Liver (tissue), 7 donors: ENCODE measurements at regions not wholly inside any gene's neighbourhood (a gene's known extent, or its start where the extent isn't known, plus 50 kb on each side); places are given as distances from the start of the nearest gene placed in this dataset.
A peak's percentile ranks its signal among the peaks of the same experiment; 100 is the strongest.
"Not testable (repeated sequence)": the region's sequence is repeated elsewhere in the genome, so short reads cannot be mapped to it uniquely, and the experiment has no call there.

ENCODE experiments used
- DNase-seq: peaks from one replicate; pipeline ENCODE4 v3.0.0-alpha.2; 2017; ENCODE audit warnings: low spot score
- H3K27ac ChIP-seq, 2 donors: one replicate each; pipeline ENCODE4 v1.7.0; 2013; ENCODE audit warnings: inconsistent platforms in 2 of 2, low read length in 2 of 2, control low read depth in 1 of 2, low read depth in 1 of 2, mild to moderate bottlenecking in 1 of 2
- H3K27me3 ChIP-seq, 4 donors: one replicate each; pipeline versions ENCODE4 v1.6.1 to v1.7.0; 2013; ENCODE audit warnings: low read length in 3 of 4, inconsistent platforms in 1 of 4, mild to moderate bottlenecking in 1 of 4, moderate library complexity in 1 of 4; ENCODE audit not compliant: control insufficient read depth in 4 of 4, insufficient read depth in 4 of 4
- H3K36me3 ChIP-seq, 4 donors: one replicate each; pipeline versions ENCODE4 v1.6.1 to v1.7.0; 2013; ENCODE audit warnings: low read length in 3 of 4, mild to moderate bottlenecking in 3 of 4, low read depth in 1 of 4, moderate library complexity in 1 of 4; ENCODE audit not compliant: control insufficient read depth in 4 of 4, insufficient read depth in 3 of 4
- H3K4me1 ChIP-seq, 4 donors: one replicate each; pipeline versions ENCODE4 v1.6.1 to v1.7.0; 2013; ENCODE audit warnings: low read length in 3 of 4, mild to moderate bottlenecking in 3 of 4, moderate library complexity in 1 of 4; ENCODE audit not compliant: control insufficient read depth in 4 of 4, insufficient read depth in 4 of 4
- H3K4me3 ChIP-seq, 3 donors: one replicate each; pipeline versions ENCODE4 v1.6.1 to v1.7.0; 2013; ENCODE audit warnings: low read length in 3 of 3, control low read depth in 1 of 3, low read depth in 1 of 3, mild to moderate bottlenecking in 1 of 3
- H3K9ac ChIP-seq, 2 donors: one replicate each; pipeline ENCODE4 v1.7.0; 2013; ENCODE audit warnings: low read length in 2 of 2, mild to moderate bottlenecking in 2 of 2, moderate library complexity in 2 of 2, control low read depth in 1 of 2, low read depth in 1 of 2
- H3K9me3 ChIP-seq, 4 donors: one replicate each; pipeline versions ENCODE4 v1.6.1 to v1.7.0; 2013; ENCODE audit warnings: low read length in 3 of 4; ENCODE audit not compliant: control insufficient read depth in 4 of 4
- EGR1 ChIP-seq, 2 donors: IDR thresholded peaks; 2 replicates each; pipeline ENCODE4 v1.6.1; 2016 to 2018; ENCODE audit warnings: antibody characterized with exemption in 2 of 2, low read depth in 2 of 2
- FOXA1 ChIP-seq: IDR thresholded peaks from 2 replicates; pipeline ENCODE4 v1.6.1; 2016; ENCODE audit warnings: antibody characterized with exemption
- FOXA2 ChIP-seq: IDR thresholded peaks from 2 replicates; pipeline ENCODE4 v1.6.1; 2016; ENCODE audit warnings: antibody characterized with exemption
- GABPA ChIP-seq, 2 donors: IDR thresholded peaks in 1 of 2; conservative IDR thresholded peaks in 1 of 2; 2 replicates each; pipeline ENCODE4 v1.6.1; 2016; ENCODE audit warnings: antibody characterized with exemption in 2 of 2, mild to moderate bottlenecking in 1 of 2, moderate library complexity in 1 of 2
- JUND ChIP-seq, 2 donors: IDR thresholded peaks; 2 replicates each; pipeline ENCODE4 v1.6.1; 2016; ENCODE audit warnings: antibody characterized with exemption in 2 of 2
- NR2F2 ChIP-seq: IDR thresholded peaks from 2 replicates; pipeline ENCODE4 v1.6.1; 2016; ENCODE audit warnings: antibody characterized with exemption
- RXRA ChIP-seq, 2 donors: IDR thresholded peaks; 2 replicates each; pipeline ENCODE4 v1.6.1; 2017 to 2018; ENCODE audit warnings: antibody characterized with exemption in 2 of 2, mild to moderate bottlenecking in 1 of 2
- SP1 ChIP-seq: IDR thresholded peaks from 2 replicates; pipeline ENCODE4 v1.6.1; 2018; ENCODE audit warnings: antibody characterized with exemption, mild to moderate bottlenecking
- TAF1 ChIP-seq: conservative IDR thresholded peaks from 2 replicates; pipeline ENCODE4 v1.6.1; 2016; ENCODE audit warnings: antibody characterized with exemption, mild to moderate bottlenecking
- YY1 ChIP-seq: IDR thresholded peaks from 2 replicates; pipeline ENCODE4 v1.6.1; 2016; ENCODE audit warnings: antibody characterized with exemption, mild to moderate bottlenecking
- WGBS: extraction: QIAGEN DNeasy Blood & Tissue Kit; methylation state at CpG from one replicate; pipeline ENCODE4 v1.1.7; 2013; 5-methylcytosine and 5-hydroxymethylcytosine counted together
- TF ChIP-seq, protein P1 (sequence below): IDR thresholded peaks from 2 replicates; pipeline ENCODE4 v1.6.1; 2016; ENCODE audit warnings: antibody characterized with exemption
- TF ChIP-seq, protein P2 (sequence below): IDR thresholded peaks from 2 replicates; pipeline ENCODE4 v1.6.1; 2016; ENCODE audit warnings: antibody characterized with exemption
- TF ChIP-seq, protein P3 (sequence below): IDR thresholded peaks from 2 replicates; pipeline ENCODE4 v1.6.1; 2016; ENCODE audit warnings: antibody characterized with exemption, mild to moderate bottlenecking
- TF ChIP-seq, protein P4 (sequence below): IDR thresholded peaks from 2 replicates; pipeline ENCODE4 v1.6.1; 2016; ENCODE audit warnings: antibody characterized with exemption
- donor health status: healthy.
- donor health status: healthy.
- donor health status: healthy.
- donor health status: healthy.

DNA sequence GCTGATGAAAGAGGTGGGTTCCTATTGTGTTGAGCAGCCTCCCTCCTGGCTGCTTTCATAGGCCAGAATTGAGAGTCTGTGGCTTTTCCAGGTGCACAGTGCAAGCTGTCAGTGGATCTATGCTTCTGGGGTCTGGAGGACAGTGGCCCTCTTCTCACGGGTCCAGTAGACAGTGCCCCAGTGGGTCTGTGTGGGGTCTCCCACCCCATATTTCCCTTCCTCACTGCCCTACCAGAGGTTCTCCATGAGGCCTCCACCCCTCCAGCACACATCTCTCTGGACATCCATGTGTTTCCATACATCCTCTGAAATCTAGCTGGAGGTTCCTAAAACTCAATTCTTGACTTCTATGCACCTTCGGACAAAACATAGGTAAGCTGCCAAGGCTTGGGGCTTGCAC, 201.2 kb downstream of the FAM43A start (continued):
- TF ChIP-seq, protein P1, sequence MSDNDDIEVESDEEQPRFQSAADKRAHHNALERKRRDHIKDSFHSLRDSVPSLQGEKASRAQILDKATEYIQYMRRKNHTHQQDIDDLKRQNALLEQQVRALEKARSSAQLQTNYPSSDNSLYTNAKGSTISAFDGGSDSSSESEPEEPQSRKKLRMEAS, result no peak
- TF ChIP-seq FOXA2 (no peak), JUND (IDR thresholded peaks at IDR 0.05) (no peak), EGR1 (IDR thresholded peaks at IDR 0.05; ENCODE audit: low read depth in 2 of 2) (no peak), YY1 (no peak)

DNA sequence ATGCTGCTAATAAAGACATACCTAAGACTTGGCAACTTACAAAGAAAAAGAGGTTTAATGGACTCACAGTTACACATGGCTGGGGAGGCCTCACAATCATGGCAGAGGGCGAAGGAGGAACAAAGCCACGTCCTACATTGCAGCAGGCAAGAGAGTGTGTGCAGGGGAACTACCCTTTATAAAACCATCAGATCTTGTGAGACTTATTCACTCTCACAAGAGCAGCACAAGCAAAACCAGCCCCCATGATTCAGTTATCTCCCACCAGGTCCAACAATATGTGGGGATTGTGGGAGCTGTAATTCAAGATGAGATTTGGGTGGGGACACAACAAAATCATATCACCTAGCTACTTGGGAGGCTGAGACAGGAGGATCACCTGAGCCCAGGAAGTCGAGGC, 202.4 kb downstream of the FAM43A start:
- peak; percentile 5 for DNase-seq
- not testable (repeated sequence) for H3K4me1 ChIP-seq, H3K4me3 ChIP-seq, H3K9ac ChIP-seq, H3K36me3 ChIP-seq, H3K27ac ChIP-seq, H3K27me3 ChIP-seq
- 80% methylated on average over 3 of the region's 3 CpGs for WGBS
- H3K9me3 ChIP-seq, result peaks cover 5 to 11% (median 9%) of the 10 kb centered on the region in 4 donors

DNA sequence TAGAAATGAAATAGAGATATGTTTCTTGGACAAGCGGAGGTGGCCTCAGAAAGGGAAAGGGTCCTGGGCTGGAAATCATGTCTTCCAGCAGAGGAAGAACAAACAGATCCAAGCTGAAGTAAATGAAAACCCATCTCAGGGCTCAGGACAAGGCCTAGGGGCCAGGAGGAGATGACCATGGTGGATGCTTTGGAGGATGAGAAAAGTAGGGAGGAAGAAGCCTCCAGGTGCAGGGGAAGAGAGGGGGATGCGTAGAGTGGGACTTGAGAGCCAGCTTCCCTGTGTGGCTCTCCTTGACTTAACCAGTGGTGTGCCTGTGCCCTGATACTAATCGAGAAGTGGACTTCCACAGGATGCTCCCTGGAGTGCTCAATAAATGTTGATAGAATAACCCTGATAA, 203.2 kb downstream of the FAM43A start:
- DNase-seq, result peak; percentile 17
- Histone ChIP-seq H3K4me3 (no peak overlapping the region), H3K9ac (no peak overlapping the region), H3K9me3 (peaks cover 5 to 7% (median 7%) of the 10 kb centered on the region in 4 donors), H3K36me3 (no peaks in the 10 kb centered on the region), H3K27me3 (no peaks in the 10 kb centered on the region), H3K27ac (no peak overlapping the region), H3K4me1 (no peaks in the 10 kb centered on the region)
- WGBS, result 91% methylated on average over 3 of the region's 3 CpGs
- TF ChIP-seq, protein P2, sequence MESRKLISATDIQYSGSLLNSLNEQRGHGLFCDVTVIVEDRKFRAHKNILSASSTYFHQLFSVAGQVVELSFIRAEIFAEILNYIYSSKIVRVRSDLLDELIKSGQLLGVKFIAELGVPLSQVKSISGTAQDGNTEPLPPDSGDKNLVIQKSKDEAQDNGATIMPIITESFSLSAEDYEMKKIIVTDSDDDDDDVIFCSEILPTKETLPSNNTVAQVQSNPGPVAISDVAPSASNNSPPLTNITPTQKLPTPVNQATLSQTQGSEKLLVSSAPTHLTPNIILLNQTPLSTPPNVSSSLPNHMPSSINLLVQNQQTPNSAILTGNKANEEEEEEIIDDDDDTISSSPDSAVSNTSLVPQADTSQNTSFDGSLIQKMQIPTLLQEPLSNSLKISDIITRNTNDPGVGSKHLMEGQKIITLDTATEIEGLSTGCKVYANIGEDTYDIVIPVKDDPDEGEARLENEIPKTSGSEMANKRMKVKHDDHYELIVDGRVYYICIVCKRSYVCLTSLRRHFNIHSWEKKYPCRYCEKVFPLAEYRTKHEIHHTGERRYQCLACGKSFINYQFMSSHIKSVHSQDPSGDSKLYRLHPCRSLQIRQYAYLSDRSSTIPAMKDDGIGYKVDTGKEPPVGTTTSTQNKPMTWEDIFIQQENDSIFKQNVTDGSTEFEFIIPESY, result no peak
- TF ChIP-seq YY1, result no peak
- no peak for TF ChIP-seq GABPA (IDR thresholded peaks at IDR 0.05 in 1 of 2, conservative IDR thresholded peaks at IDR 0.05 in 1 of 2)
- TF ChIP-seq, protein P3, sequence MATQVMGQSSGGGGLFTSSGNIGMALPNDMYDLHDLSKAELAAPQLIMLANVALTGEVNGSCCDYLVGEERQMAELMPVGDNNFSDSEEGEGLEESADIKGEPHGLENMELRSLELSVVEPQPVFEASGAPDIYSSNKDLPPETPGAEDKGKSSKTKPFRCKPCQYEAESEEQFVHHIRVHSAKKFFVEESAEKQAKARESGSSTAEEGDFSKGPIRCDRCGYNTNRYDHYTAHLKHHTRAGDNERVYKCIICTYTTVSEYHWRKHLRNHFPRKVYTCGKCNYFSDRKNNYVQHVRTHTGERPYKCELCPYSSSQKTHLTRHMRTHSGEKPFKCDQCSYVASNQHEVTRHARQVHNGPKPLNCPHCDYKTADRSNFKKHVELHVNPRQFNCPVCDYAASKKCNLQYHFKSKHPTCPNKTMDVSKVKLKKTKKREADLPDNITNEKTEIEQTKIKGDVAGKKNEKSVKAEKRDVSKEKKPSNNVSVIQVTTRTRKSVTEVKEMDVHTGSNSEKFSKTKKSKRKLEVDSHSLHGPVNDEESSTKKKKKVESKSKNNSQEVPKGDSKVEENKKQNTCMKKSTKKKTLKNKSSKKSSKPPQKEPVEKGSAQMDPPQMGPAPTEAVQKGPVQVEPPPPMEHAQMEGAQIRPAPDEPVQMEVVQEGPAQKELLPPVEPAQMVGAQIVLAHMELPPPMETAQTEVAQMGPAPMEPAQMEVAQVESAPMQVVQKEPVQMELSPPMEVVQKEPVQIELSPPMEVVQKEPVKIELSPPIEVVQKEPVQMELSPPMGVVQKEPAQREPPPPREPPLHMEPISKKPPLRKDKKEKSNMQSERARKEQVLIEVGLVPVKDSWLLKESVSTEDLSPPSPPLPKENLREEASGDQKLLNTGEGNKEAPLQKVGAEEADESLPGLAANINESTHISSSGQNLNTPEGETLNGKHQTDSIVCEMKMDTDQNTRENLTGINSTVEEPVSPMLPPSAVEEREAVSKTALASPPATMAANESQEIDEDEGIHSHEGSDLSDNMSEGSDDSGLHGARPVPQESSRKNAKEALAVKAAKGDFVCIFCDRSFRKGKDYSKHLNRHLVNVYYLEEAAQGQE, result no peak
- TF ChIP-seq, protein P4, sequence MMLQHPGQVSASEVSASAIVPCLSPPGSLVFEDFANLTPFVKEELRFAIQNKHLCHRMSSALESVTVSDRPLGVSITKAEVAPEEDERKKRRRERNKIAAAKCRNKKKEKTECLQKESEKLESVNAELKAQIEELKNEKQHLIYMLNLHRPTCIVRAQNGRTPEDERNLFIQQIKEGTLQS, result no peak
- TF ChIP-seq TAF1, result no peak
- no peak for TF ChIP-seq JUND (IDR thresholded peaks at IDR 0.05)

DNA sequence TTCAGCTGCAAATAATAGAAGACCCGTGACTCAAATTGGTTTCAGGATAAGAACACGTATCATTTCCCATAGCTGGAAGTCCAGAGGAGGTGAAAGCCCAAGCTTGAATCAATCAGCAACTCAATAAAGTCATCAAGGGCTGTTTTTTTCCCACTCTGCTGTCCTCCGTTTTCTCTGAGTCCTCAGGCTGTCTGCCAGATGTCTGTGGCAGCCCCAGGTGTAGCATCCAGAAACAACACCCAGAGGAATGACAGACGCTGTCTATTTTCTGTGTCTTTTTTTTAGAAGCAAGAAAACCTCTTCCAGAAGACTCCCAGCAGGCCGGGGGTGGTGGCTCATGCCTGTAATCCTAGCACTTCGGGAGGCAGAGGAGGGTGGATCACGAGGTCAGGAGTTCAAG, 204.4 kb downstream of the FAM43A start:
- 88% methylated on average over 7 of the region's 7 CpGs for WGBS
- H3K4me1 ChIP-seq, result no peaks in the 10 kb centered on the region
- H3K4me3 ChIP-seq, result no peak overlapping the region
- DNase-seq, result peak; percentile 1
- no peaks in the 10 kb centered on the region for H3K27me3 ChIP-seq
- no peaks in the 10 kb centered on the region for H3K9me3 ChIP-seq
- no peaks in the 10 kb centered on the region for H3K36me3 ChIP-seq
- no peak overlapping the region for H3K27ac ChIP-seq
- H3K9ac ChIP-seq, result no peak overlapping the region
- TF ChIP-seq JUND (IDR thresholded peaks at IDR 0.05), result no peak
- no peak for TF ChIP-seq FOXA1
- TF ChIP-seq, protein P1, result no peak
- TF ChIP-seq RXRA (IDR thresholded peaks at IDR 0.05), result no peak
- no peak for TF ChIP-seq NR2F2
- TF ChIP-seq, protein P2, result no peak
- no peak for TF ChIP-seq SP1
- TF ChIP-seq, protein P4, result no peak
- TF ChIP-seq FOXA2, result no peak
